GM18909 (cell line): ENCODE measurements at regions not wholly inside any gene's neighbourhood (a gene's known extent, or its start where the extent isn't known, plus 50 kb on each side); places are given as distances from the start of the nearest gene placed in this dataset.
"Not testable (repeated sequence)": the region's sequence is repeated elsewhere in the genome, so short reads cannot be mapped to it uniquely, and the experiment has no call there.

Source experiments
- ATAC-seq: cut with Tn5 transposase; IDR thresholded peaks from one replicate; pipeline ENCODE4 v1.9.1; 2021; ENCODE audit warnings: mild to moderate bottlenecking; ENCODE audit not compliant: unreplicated experiment, poor library complexity

DNA sequence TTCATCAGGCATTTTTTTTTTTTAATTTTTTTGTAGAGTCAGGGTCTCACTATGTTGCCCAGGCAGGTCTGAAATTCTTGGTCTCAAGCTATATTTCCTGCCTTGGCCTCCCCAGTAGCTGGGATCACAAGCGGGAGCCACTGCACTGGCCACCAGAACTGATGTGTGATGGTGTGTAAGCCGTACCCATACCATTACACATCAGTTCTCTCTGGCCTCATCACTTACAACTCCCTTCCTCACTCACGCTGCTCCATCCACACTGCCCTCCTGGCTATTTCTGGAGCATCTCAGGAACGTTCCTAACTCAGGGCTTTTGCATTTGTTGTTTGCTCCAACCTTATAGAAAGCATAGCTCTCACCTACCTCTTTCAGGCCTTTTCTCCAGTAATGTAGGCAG lies 834.5 kb upstream of the ID2 start:
- ATAC-seq, result no peak

DNA sequence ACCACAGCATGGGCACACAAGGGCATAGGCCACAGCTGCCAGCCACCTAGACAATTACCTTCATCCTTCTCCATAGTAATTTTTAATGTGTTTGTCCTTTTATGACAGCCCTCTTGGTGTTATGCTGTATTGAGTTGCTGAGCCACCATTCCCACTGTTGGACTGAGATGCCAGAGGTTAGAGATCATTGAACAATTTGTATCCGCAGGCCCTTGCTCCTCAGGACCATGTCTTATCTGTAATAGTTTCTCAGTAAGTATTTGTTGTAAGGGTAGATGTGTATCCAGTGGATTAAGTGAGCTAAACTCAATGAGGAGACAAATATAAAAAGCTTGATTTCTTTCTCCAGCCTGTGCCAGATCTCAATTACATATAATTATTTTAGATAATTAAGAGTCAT lies 832.8 kb upstream of the ID2 start:
- ATAC-seq, result no peak

DNA sequence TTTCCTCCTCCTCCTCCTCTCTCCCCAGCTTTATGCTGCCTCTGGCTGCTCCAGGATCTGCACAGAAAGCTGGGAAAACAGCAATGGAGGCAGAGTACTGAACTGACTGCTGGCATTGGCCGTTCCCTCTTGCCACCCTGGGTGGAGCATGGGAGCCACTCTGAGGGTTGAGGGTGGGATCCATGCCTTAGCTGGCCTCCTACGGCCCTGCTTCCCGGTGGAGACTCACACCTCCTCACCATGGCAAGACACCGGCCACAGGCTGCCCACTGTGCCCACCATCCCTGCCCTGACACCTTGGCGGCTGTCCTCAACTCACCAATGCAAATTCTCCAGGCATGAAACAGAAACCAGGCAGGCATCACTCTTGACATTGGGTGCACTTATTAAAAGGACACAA lies 832.3 kb upstream of the ID2 start:
- ATAC-seq, result no peak

DNA sequence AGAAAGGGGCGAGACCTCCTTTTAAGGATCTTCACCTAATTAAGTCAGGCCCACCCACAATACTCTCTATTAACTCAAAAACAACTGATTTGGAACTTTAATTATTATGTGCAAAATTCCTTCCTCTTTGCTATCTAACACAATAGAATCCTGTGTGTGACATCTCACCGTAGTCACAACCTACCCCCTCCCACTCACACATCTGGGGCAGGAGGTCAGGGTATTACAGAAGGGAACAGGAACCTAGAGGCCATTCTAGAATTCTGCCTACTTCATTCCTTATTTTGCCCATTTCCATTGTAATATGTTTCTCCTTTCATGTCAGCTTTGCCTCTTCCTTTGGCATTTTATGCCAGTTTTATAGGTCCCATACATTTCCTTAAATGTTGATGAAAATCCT lies 829.3 kb upstream of the ID2 start:
- no peak for ATAC-seq

DNA sequence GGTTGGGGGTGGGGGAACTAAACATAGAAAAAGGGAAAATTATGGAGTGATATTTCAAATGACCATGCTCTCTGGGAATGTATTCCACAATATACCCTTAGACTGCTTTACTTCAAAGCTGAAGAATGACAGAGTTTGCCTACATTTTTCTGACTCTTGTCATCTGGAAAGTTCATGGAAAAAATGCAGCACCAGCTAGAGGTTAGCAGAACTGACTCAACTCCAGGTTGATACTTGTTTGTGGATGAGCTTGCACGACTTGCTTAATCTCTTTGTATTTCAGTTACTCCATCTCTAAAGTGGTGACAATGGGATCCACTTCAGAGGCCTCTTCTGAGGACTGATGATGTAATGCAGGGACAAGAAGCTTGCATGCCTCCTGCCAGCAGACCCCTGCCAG lies 824.0 kb upstream of the ID2 start:
- no peak for ATAC-seq

DNA sequence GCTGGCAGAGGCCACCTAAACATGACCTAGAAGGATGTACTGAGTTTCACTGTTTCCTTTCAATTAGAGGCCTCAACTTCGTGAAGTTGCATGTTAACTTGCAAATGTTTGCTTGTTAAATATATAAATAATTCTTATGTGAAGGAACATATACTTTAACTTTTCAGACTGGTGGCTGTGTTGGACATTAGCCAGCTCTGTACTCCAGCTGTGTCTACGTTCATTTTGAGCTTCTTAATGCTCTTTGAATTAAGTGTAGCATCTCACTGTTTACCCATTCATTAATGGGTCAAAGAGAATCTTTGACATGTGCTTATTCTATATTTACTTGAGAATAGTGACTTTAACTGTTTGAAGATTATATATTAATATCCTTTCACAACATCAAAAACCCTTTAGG lies 823.2 kb upstream of the ID2 start:
- ATAC-seq, result no peak

DNA sequence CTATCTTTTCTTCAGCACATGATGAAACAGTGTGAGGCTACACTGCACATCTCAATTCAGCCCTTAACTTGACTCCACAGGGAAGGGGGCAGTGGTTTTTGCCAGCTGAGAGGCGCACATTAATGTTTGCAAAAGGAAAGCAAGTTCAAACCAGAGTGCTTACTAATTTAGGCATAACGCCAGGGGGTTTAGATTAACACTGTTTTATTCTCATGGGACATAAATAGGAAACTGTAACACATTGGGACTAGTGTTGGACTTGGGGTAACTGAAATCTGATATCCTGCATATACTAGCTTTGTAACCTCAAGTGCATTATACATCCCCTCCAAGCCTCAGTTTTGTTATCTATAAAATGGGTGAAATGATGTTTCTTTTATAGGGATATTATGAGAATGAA lies 821.2 kb upstream of the ID2 start:
- no peak for ATAC-seq

DNA sequence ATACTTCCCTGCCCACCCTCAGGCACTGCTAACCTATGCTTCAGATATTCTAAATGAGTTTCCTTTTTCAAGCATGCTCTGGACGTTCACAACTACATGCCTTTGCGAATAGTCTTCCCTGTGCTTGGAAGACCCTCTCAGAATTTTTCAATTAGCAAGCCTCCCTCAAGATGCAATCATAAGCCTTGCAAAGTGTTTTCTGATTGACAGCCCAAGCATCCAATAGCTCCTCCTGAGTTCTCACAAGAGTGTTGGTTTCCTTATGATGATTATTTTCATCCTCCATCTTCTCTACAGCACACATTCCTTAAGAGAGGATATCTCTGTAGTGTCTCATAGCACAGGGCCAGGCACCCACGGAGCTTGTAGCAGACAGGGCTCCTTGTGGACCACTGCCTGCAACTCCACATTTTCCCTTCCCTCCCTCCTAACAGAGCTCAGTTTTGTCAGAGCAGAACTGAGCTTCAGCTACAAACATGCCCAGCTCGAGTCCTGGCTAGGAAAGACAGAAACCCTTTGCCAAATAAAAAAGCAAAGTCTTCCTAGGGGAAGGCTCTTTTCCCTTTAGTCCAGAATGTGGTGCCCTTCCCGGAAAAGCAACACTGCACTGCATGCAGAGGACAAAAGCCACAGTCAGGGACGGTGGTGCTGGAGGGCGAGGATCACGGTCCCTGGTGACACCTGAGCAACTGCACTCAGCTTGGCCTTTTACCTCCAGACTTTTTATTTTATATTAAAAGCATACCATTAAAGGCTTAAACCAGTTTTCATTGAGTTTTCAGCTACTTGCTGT lies 819.8 kb upstream of the ID2 start:
- no peak for ATAC-seq

DNA sequence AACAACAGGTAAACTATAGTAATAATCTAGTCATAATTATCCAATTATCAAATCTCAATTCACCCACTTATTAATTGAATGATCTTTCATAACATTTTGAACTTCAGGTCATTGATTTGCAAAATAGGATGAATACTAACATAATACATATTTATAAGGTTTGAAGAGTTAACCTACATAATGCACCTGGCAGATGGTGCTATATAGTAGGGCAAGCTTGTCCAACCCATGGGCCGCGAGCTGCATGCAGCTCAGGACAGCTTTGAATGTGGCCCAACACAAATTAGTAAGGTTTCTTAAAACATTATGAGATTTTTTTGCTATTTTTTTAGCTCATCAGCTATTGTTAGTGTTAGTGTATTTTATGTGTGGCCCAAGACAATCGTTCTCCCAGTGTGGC lies 815.8 kb upstream of the ID2 start:
- ATAC-seq, result no peak

DNA sequence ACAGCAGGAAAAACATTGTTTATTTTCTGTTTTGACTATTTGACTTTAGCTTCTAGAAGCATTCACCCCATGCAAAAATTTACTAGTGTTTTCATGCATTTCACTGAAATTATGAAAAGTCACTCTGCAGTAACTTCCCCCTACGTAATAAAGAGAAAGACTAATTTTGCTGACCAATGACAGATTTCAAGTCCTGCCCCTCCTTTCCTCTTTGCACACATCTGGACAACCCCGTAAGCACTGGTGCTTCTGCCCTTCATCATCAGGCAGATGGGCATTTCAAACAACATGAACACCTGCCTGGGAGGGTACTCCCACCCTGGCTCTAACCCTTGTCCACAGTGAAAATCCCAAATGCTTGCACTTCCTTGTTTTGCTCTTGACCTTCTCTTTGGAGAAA lies 815.0 kb upstream of the ID2 start:
- ATAC-seq, result no peak

DNA sequence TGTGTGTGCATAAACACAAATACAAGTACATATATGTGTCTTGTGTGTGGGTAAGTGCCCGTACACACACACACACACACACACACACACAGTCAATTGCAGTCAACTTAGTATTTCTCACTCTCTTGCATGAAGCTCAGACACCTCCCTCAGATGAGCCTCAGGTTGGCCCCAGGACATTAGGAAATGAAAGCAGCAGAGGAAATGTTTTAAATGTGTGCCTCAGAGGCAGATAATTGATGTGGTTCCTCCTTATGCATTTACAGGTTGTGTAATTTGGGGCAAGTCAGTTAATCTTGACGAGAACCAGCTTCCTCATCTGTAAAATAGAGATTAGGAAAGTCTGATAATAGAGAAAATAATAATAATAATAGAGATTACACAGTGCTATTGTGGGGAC lies 814.0 kb upstream of the ID2 start:
- ATAC-seq, result no peak

DNA sequence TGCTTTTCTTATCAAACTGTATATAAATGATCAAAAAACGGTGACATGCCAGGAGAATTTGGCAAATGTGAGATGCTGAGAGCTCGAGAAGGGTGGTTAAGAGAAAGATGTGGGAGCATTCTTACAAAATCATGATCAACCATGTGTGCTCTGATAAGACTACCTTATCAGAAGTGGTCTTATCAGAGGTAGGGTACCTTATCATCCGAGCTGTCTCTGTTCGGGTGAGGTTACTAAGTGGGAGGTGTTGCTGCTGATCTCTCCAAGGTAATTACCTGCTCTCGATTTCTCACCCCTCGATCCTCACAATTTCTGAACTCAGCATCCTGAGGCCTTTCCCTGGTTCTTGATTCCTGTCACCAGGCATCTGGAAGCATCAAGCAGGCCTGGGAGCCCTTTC lies 813.0 kb upstream of the ID2 start:
- no peak for ATAC-seq

DNA sequence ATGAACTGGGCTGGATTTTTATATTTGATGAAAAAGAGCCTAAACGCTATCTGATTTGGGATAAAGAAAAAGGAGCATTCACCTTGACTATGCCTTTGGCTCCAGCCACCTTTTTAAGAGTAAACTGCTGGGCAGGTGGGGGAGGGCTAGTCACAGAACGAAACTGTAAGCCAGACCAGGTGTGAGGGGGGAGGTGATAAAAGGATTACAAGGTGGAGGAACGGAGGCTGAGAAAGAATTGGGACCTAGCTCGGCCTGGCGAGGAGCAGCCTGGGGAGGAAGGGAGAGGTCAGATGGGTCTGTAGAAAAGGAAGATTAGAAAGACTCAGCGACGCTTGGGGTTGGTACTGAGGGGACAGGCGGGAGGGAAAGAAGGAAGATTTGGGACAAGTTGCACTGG lies 805.4 kb upstream of the ID2 start:
- ATAC-seq, result not testable (repeated sequence)

DNA sequence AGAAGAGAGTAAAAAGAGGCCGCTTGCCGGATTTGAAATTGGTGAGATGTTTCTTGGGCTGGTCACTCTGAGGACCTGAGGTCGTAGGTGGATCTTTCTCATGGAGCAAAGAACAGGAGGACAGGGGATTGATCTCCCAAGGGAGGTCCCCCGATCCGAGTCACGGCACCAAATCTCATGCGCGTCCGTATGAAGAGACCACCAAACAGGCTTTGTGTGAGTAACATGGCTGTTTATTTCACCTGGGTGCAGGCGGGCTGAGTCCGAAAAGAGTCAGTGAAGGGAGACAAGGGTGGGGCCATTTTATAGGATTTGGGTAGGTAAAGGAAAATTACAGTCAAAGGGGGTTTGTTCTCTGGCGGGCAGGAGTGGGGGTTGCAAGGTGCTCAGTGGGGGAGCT lies 803.6 kb upstream of the ID2 start:
- not testable (repeated sequence) for ATAC-seq

DNA sequence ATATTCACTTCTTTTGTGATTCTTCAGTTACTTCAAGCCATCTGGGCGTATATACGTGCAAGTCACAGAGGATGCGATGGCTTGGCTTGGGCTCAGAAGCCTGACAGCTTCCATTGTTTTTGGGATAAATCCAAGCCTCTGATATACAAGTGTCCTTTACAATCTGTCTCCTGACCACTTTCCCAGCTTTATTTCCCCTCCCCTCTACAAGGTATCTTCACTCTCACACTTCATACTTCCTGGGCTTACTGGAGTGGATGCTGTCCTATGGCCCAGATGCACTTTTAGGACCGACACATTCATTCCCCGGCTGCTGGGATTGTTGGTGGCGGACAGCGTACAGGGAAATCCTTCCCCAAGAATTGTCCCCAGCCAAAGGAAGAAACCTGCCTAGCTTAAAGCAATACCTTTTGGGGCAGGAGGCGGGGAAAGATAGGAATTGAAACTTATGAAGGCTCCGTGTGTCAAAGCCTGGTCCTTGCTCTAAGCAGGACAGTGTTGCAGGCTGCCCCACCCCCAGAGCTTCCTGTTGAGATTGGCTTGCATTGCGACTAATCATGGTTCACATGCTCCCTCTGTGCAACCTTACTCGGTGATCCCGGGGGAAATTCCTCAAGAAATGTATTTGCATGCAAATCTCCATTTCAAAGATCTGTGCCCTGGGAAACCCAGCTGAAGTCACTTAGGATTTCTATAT lies 802.9 kb upstream of the ID2 start:
- ATAC-seq, result no peak

DNA sequence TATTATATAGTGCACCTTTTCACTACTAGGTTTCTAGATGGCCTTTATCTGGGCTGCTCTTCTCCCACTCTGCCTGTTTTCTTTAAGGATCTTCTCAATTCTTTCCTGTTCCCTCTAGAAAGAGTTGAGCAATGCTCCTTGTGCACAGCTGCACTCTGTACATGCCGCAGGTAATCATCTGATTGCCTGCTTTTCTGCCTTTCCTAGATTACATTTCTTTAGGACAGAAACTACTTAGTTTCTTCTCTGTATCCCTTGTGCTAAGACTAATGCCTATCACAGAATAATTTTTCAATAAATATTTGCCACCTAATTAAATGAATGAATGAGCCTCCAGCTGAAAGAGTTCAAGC lies 802.4 kb upstream of the ID2 start:
- no peak for ATAC-seq

DNA sequence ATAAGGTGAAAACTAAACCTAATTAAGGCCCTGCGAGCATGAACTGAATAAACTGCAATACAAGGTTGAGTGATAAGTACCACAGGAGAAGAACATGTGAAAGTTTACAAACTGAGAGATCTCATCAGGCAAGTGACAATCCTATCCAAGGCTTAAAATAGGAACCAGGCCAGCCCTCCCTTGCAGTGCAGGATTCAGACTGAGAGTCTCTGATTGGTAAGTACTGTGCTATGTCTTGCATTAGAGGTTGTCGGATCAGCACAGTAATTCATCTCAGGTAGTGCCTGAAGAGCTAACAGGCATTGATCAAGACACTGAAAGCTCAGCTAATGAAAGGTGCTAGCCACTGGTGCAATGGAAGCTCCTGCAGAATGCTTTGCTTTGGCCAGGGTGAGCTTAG lies 801.7 kb upstream of the ID2 start:
- no peak for ATAC-seq

DNA sequence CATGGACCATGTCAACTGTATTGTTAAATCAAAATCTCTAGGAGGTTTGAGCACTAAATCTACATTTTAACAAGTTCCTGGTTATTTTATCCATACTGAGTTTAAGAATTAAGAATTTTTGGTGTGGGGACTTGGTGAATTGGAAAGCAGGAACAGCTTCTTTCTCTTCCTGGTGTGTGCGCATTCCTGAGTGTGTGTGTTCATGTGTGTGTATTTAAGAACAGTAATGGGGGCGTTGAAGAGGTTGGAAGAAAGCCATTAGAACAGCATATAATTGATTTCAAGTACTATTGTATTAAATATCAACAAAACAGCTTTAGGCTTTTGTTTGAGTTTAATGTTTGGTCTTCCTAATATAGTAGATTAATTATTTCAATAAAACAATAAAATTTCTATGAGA lies 801.3 kb upstream of the ID2 start:
- no peak for ATAC-seq

DNA sequence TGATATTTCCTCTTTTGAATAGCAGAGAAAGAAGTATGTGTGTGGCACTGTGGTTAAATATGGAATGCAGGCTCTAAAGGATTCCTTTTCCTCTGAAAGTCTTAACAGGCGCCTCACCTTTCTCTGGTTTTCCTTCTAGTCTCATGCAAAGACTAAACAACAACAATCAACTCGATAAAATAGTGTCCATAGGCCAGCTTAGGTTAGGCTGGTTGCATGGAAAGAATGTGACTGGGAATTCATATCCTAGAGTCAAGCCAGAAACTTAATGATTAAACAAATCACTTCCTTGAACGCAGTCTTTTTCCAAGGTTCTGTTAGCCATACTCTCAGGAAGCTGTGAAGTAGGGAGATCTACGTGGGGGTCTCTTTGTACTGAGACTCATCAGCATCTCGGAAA lies 800.8 kb upstream of the ID2 start:
- no peak for ATAC-seq

DNA sequence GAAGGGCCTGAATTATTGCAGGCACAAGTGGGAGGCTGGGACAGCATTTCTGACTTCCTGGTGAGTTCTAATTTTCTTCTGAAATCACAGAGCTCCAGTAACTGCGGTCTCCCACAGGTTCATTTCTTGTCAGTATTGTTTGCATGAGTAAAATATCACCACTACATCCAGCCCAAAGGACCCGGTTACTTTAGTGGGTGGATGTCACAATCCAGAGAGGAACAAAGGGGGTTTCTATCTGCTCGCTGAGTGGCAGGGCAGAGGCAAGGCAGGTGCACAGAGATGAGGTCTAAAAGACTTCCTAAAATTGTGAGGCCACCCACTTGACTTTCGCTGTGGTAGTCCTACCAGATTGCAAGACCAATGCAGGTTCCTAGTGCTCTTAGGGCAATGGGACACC lies 800.4 kb upstream of the ID2 start:
- no peak for ATAC-seq

DNA sequence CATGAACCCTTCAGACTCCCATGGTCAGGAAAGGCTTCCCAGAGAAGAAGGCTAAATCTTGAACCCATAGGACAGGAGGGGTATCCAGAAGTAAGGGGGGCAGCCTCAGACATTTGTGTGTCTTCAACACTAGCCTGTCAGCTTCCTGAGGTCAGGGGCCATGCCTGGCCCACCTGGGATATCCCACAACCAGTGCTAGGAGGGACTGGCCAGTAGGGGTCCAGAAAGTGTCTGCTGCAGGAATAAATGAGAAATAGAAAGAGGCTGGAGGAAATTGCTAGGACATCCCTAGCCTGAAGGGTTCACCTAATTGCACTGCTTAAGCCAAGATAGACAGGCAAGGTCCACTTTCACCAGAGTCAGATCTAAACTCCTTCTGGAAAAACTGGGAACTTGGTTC lies 799.6 kb upstream of the ID2 start:
- ATAC-seq, result no peak

DNA sequence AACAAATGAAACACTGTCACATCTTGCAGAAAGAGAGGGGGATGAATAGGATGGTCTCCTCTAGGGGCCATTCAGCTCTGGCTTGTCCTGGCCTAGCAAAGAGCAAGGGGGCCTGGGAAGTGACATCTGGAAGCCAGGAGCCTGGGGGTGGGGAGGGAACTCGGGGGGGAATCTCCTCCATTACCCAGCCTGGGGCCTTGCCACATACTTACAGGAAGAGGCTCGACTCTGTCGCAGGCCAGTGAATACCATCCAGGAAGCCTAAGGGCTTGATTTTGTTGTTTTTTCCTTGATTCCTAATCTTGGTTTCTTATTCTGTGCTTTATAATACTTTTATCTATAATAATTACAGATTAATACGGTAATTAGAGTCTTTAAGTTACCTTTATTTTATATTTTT lies 797.5 kb upstream of the ID2 start:
- no peak for ATAC-seq
